Right lobe of liver (tissue), 4 donors: ENCODE measurements at regions not wholly inside any gene's neighbourhood (a gene's known extent, or its start where the extent isn't known, plus 50 kb on each side); places are given as distances from the start of the nearest gene placed in this dataset.

ENCODE experiments used
- CTCF ChIP-seq, 4 donors: fragments of 200-600 bp in 3 of 4; fragments of 450-650 bp in 1 of 4; IDR thresholded peaks; one replicate each; pipeline versions ENCODE4 v1.5.1 to v1.8.0; 2016 to 2022; ENCODE audit warnings: antibody characterized with exemption in 4 of 4, mild to moderate bottlenecking in 2 of 4
- POLR2A ChIP-seq: fragments of 450-650 bp; IDR thresholded peaks from one replicate; pipeline ENCODE4 v1.6.1; 2017; ENCODE audit warnings: antibody characterized with exemption, mild to moderate bottlenecking
- donor health status: DM: no; HTN: no; CAD: no.
- donor health status: DM: no; HTN: no; CAD: no.
- donor health status: DM: no; HTN: yes; CAD: no.

GRCh38 chr15:46589088-46589487 is 954.3 kb downstream of the SQOR start:
- no peak for TF ChIP-seq POLR2A
- no peak for TF ChIP-seq CTCF (IDR thresholded peaks at IDR 0.05)
